GM12872 (cell line): ENCODE measurements at regions not wholly inside any gene's neighbourhood (a gene's known extent, or its start where the extent isn't known, plus 50 kb on each side); places are given as distances from the start of the nearest gene placed in this dataset.
A peak's percentile ranks its signal among the peaks of the same experiment; 100 is the strongest.

Source experiments
- CTCF ChIP-seq: IDR thresholded peaks from 3 replicates; pipeline ENCODE4 v1.5.1; 2011; ENCODE audit warnings: low read depth, mild to moderate bottlenecking, low read length, moderate library complexity; ENCODE audit not compliant: insufficient read depth

- no peak for TF ChIP-seq CTCF
Observed at GRCh38 chr21:31520561-31521098, 138.9 kb upstream of the SOD1 start.

GRCh38 chr21:31518580-31518979, 140.9 kb upstream of the SOD1 start:
- TF ChIP-seq CTCF = no peak

- no peak for TF ChIP-seq CTCF
Observed at GRCh38 chr21:31517664-31518414, 141.7 kb upstream of the SOD1 start.

GRCh38 chr21:31515253-31515652, 144.2 kb upstream of the SOD1 start:
- no peak for TF ChIP-seq CTCF

GRCh38 chr21:31514598-31514997, 144.9 kb upstream of the SOD1 start:
- TF ChIP-seq CTCF = no peak

- TF ChIP-seq CTCF = no peak
Observed at GRCh38 chr21:31511258-31511657, 148.2 kb upstream of the SOD1 start.

GRCh38 chr21:31509194-31510017, 150.1 kb upstream of the SOD1 start:
- TF ChIP-seq CTCF = peak; percentile 49; the same call in 2 of the 3 replicates
